ENCODE measurements at regions not wholly inside any gene's neighbourhood (a gene's known extent, or its start where the extent isn't known, plus 50 kb on each side); places are given as distances from the start of the nearest gene placed in this dataset.

DNA sequence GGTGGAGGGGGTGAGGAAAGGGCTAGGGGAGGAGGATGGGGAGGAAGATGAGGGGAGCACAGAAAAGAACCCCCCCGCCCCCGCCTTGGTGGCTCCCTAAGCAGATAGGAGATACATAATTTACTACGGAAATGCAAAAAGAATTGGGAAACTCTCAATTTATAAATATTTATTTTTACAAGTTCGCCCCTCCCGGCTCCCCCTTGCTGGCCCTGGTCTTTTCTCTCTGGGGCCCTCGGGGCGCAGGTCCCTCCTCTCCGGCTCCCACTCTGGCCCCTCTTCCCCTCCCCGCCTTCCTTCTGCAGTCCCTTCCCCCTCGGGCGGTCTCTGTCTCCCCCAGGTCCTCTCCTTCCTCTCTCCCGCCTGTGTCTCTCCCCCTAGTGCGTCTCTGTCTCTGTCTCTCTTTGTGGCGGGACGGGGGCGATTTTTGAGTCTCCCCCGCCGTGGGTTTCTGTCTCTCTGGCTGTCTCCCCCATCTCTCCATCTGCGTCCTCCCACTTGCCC, 173.6 kb upstream of the IER5L start:
- no peak for DNase-seq

DNA sequence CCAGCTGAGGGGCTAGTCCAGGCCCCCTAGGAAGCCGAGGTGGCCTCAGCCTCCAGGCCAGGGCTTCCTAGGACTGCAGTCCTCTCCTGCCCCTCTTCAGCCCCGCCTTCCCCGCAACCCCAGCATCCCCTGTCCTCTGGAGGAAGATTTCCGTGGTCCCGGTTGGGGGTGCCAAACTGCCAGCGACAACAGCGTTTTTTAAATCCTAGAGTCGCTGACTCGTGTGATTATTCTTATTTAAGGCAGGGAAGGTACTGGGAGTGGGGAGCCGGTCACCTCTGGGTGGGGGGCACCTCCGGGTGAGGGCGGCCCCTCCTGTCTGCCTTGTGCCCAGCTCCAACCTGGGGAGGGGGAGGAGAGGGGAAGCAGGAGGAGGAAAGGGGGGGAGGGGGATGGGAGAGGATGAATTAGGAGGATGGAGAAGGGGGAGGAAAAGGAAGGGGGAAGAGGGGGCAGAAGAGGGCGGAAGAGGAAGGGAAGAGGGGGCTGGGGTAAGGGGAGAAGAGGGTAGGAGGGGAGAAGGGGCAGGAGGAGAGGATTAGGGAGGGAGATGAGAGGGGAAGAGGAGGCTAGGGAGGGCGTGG, 173.1 kb upstream of the IER5L start:
- no peak for DNase-seq

DNA sequence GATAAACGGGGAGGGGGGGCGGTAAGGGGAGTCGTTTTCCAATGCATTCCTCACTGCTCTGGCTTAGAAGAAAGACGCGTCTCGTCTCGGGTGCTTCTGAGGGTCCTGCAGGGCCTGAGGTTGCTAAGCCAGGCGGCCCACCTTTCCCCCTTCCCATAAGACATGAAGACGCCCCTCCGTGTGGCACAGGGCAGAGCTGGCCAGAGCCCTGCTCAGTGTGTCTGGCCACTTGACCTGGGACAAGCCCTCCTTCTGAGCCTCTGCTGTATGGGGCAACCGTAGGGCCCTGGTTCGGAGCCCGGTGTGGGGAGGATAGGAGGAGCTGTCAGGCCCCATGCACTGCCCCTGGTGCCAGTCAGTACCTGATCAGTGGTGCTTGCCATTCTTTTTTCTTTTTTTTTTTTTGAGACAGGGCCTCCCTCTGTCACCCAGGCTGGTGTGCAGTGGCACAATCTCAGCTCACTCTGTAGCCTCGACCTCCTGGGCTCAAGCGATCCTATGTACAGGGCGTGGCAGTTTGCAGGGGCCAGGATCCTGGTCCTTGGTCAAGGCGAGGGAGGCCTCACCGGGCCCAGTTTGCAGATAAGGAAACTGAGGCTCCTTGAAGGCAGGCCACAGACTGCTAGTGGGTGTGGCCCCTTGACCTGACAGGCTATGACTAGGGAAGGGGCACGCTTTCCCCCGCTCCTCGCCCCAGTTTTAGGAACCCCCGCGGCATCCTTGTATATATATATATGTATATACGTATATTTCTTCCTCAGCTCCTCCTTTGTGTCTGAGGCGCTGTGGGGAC, 172.3 kb upstream of the IER5L start:
- DNase-seq = no peak

DNA sequence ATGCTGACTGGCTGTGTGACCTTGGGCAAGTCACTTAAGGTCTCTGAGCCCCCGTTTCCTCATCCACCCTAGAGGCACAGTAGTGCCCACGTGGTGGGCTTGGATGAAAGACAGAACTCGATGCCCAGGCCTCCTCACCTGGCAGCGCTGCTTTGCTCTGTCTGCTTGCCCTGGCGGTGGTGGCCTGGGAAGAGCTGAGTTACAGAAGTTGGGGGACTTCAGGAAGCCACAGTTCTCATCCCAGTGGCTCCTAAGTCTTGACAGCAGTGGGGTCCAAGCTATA, 171.5 kb upstream of the IER5L start:
- no peak for DNase-seq

DNA sequence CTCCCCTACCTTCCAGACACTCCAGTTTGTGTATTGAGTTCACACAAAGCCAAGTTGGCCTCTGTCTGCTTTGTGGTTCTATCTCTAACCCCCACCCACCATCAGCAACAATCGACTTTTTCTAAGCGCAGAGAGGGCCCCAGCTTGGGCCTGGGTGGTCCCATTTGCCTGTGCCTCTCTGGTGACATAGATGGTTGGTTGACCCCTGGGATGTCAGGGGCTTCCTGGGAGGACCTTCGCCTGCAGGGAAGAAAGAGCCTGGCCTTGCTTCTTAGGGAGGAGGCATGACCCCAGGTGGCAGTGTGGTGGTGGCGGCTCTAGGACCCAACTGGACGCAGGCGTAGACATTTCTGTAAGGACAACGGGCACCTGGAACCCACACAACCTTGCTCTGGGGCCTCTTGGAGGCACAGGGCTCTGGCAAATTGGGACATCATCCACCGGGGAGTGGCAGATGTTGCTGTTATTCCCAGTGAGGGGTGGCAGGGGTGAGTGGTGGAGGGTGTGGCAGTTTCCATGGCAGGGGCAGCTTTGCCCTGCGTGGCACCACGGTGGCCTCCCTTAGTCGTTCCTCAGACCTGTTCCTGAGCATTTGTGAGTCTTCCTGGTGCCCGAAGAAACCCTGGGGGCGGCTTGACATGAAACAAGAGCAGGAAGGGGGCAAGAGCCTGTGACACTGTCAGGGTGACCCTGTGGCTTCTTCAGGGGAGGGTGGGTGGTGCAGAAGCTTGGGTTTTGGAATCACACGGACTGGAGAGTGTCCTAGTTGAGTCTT, 171.0 kb upstream of the IER5L start:
- no peak for DNase-seq

DNA sequence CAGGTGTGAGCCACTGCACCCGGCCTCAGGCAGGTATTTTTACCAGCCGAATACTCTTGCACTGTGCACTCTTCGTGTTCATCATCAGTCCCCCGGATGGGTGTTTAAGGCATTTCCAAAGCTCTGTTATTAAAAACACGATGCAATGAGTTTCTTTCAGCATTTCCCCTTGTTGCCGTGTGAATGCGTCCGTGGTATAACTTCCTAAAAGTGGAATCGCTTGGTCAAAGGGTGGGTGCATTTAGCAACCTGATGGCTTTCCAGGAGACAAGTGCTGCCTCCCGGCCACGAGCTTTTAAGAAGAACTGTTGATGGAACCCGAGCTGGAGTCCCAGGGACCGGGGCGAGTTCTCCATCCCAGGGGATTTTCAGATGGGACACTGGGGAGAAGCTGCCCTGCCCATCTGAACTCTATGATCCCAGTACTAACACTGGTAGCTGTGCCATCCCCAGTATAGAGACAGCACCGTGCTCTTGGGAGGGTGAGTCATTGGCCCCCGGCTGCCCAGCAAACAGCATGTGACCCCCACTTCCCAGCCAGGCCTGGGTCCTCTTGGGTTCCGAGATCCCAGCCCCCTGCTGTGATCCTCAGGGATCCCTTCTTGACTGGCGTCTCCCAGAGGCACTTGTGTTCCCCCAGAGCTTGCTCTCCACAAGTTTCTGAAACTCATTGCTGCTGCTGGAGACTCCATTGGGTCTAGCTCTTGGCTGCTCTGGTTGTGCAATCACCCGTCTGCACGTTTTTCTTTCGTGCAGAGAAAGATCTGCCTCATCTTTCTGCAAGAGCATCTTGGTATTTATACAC, 169.5 kb upstream of the IER5L start:
- no peak for DNase-seq

DNA sequence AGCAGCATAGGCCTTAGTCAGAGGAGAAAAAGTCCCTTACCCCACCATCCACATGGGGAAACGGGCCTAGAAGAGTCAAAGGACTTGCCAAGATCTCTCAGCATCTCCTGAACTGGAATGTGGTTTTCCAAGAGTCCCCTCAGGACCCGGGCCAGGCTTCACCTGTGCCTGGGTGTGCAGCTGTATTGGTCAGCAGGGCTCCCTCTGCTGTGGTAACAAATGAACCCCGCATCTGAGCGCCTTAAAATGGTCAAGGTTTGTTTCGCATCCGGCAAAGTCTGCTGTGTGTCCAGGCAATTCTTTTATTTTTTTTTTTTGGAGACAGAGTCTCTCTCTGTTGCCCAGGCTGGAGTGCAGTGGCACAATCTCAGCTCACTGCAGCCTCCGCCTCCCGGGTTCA, 168.0 kb upstream of the IER5L start:
- no peak for DNase-seq

DNA sequence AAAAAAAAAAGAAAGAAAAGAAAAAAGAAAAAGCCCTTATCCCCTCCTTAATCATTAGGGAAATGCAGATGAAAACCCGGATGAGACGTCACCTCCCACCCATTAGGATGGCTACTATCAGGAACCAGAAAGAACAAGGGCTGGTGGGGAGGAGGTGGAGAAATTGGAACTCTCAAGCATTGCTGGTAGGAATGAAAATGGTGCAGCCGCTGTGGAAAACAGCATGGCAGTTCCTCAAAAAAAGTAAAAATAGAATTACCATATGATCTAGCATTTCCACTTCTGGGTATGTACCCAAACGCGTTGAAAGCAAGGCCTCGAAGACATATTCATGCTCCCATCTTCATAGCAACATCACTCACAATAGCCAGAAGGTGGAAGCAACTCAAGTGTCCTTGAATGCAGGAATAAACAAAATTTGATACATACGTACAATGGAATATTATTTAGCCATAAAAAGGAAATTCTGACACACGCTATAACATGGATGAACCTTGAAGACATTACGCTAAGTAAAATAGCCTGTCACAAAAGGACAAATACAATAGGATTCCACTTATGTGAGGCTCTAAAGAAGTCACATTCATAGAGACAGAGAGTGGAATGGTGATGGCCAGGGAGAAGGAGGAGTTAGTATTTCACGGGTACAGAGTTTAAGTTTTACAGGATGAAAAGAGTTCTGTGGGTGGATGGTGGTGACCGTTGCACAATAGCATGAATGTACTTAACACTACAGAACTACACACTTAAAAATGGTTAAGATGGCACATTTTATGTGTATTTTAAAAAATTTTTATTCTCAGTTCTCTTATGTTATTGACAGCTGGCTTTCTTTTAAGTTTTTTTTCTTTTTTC, 166.8 kb upstream of the IER5L start:
- no peak for DNase-seq

DNA sequence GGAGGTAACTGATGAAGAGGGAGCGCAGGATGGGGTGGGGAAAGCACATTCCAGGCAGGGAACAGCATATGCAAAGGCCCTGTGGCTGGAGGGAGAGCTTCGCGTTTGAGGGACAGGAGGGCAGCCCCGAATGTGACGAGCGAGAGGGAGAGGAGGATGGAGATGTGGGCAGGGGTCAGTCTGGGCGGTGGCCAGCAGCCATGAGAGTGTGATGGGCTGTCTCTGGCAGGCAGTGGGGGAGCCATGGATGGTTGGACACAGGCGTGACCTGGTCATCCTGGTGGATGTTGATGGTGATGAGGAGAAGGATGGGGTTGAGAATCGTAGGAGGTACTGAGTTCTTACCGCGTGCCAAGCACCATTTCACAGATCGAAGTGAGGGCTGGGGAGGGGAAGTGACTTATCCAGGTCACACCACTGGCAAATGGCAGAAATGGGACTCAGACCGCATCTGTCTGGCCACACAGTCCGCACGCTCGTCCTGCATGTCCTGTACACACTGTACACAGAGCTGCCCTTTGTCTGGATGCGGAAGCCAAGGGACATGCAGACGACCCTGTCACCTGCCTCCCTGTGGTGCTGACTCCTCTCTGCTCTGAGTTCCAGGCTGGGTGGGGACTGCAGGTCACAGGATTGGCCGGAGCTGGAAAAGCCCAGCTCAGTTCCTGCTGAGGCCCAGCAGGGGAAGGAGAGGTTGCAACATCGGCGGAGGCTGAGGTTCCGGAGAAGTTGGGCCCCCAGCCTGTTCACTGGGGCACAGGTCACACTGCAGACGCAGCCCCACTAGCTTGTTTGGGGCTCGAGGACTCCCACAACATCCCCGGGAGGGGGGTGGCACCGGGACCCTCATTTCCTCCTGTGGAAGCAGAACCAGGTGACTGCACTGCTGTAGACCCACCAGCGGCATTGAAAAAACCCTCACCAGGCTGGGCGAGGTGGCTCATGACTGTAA, 165.6 kb upstream of the IER5L start:
- DNase-seq = no peak

DNA sequence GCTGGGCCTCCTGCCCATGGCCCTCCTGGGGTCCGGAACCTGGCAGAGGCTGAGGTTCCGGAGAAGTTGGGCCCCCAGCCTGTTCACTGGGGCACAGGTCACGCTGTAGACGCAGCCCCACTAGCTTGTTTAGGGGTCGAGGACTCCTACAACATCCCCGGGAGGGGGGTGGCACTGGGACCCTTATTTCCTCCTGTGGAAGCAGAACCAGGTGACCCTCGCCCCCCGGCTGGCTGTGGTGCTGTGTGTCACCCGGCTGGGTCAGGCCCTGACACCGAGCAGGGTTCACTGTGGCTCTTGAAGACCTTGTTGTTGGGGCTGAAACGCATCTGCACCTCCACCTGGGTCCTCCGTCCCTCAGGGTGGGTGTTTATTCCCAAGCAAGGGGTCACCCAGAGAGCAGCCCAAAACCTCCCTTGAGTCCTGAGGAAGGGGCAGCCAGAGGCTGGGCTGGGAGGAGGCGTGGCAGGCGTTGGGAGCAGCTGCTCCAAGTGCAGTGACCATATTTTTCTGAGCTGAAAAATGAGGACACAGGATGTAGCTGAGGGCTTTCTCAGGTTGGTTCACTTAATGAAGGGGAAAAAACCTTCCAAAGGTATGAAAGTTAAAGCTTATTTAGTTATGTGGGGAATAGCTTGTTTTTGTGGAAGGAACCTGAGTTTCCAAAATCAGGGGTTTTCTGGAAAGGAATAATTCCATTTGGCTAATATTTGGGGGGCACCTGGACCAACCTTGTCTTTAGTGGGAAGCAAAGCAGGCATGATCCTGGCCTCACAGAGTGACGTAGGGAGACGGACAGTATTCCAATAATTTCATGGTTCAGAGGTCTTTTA, 164.7 kb upstream of the IER5L start:
- no peak for DNase-seq

DNA sequence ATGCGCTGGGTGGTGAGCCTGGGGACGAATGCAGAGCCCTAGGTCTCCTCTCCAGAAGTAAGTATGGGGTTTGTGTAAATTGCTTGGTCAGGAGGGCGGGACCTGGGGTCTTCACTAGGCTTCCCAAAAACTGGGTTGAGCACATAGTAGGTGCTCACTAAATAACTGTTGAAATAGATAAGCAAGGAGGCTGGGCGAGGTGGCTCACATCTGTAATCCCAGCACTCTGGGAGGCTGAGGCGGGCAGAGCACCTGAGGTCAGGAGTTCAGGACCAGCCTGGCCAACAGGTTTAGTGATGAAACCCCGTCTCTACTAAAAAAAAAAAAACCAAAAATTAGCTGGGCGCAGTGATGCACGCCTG, 163.9 kb upstream of the IER5L start:
- no peak for DNase-seq

DNA sequence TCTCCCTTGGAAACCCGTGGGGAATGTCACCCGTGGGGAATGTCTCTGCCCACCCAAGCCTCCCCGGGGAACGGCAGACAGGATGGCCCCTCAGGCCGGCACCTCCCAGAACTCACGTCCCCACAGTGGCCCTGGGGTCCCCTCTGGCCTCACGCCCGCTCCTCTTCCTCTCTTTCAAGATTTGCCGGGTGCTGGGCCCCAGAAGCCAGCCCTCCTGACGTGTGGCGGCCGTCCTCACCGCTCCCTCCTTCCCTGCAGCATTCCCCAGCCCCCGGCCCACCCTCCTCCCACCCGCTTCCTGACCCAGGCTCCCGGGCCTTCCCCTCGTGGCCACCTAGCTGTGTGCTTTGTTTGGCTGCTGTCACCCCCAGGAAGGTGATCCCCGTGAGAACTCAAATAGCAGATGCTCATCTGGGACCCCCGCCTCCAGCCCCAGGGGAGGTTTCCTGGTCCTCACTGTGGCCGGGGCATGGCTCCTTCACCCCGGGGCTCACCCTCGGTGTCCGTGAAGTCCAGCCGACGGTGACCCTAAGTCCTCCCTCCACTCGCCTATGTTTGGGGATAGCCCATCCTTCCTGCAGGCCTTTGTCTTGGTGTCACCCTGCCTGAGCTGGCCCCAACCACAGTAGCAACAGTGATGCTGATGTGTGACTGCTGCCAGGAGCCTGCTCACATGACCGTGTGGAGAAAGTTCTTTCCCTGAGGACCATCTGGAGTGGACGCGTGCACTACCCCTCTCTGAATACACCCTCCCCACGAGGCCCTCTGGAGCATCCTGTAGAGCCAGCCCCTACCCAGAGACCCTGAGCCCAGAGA, 163.3 kb upstream of the IER5L start:
- DNase-seq = no peak

DNA sequence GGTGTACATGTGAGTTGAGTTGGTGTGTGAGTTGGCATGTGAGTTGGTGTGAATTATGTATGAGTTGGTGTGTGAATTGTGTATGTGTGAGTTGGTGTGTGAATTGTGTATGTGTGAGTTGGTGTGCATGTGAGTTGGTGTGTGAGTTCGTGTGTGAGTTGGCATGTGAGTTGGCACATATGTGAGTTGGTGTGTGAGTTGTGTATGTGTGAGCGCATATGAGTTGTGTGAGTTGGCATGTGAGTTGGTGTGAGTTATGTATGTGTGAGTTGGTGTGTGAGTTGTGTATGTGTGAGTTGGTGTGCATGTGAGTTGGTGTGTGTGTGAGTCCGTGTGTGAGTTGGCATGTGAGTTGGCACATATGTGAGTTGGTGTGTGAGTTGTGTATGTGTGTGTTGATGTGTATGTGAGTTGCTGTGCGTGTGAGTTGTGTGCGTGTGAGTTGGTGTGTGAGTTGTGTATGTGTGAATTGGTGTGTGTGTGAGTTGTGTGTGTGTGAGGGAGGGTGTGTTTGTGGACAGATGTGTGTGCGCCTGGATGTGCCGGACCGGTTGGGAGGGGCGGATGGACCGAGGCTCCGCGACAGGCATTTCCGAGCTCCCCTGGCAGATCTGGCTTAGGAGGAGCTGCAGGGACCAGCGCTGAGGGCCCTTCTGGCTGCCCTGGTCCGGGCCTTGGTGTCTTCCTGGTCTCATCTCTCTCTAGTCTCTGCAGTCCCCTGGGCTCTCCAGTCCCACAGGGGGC, 162.5 kb upstream of the IER5L start:
- no peak for DNase-seq

DNA sequence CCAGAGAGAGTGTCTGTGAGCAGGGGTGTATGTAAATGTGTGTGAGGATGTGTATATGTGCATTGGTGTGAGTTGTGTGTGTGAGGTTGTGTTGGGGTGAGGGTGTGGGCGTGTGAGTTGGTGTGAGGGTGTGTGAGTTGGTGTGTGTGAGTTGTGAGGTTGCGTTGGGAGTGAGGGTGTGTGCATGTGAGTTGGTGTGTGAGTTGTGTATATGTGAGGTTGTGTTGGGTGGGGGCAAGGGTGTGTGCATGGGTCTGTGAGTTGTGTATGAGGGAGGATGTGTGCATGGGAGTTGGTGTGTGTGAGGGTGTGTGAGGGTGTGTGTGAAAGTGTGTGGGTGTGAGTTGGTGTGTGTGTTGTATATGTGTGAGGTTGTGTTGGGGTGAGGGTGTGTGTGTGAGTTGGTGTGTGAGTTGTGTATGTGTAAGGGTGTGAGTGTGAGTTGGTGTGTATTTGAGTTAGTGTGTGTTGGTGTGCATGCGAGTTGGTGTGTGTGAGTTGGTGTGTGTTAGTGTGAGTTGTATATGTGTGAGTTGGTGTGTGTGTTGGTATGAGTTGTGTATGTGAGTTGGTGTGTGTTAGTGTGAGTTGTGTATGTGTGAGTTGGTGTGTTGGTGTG, 161.6 kb upstream of the IER5L start:
- DNase-seq = no peak

DNA sequence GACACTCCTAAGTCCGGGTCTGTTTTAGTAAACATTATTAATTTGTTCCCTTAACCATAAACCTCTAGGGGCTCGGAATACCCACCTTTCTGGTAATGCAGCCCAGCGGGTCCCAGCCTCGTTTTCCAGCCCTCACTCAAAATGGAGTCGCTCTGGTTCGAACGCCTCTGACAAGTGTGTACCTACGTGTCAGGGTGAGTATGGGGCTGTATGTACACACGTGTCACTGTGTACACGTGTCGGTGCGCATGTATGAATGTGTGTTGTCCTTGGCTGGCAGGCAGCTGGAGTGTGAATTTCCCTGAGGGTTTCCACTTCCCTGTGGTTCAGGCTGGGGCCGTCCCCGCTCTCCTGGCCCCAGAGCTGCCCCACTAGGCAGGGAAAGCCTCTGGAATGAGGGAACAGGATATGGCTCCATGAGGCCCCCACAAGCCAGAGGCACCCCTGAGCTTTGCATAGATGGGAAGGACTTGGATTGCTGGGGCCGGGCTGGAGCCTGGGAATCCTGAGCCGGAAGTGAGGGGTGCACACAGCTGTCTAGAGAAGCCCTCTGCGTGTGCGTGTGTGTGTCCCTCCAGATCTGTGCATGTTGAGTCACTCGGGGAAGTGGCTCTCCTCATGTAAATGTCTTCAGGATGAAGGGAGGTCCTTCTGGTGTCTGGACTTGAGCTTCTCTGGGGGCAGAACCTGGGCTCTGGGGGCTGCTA, 160.8 kb upstream of the IER5L start:
- no peak for DNase-seq

DNA sequence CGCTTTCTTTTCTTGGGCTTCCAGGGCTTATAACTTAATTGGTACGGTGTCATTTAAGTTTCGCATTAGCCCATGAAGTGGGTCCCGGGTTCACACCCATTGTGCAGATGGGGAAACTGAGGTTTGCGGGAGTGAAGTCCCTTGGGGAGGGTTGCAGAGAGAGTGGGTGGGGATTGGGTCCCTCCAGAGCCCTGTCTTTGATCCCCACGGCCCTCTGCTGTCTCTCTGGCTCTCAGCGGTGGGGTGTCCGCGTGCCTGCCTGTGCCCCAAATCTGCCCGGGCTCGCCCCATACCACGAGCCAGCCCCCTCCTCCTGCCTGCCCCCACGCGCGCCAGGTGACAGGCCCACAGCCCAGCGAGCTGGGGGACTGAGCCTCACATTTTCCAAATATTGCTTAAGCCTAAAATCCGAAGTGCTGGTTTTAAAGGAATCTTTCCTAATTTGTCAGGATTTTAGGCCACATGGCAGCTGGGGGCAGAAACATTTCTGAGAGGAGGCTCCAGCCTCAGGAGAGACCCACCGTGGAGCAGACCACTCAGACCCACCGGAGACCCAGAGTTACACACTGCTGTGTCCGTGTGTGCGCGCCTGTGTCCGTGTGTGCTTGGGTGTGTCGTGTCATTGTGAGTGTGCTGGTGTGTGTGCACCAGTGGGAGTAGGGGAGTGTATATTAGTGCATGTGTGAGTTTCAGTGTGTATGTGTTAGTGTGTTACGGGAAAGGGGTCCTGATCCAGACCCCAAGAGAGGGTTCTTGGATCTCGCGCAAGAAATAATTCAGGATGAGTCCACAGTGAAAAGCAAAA, 159.5 kb upstream of the IER5L start:
- DNase-seq = no peak
